Mesenchymal stem cell (in vitro differentiated cells and primary cell): ENCODE measurements at regions not wholly inside any gene's neighbourhood (a gene's known extent, or its start where the extent isn't known, plus 50 kb on each side); places are given as distances from the start of the nearest gene placed in this dataset.

Experiments
- DNase-seq: peaks from one replicate; pipeline ENCODE4 v3.0.0-alpha.2; 2013
- H2AFZ ChIP-seq: one replicate; pipeline ENCODE4 v1.6.1; 2013; ENCODE audit warnings: low read depth, mild to moderate bottlenecking, control low read depth, inconsistent platforms, low read length, moderate library complexity
- H2AK5ac ChIP-seq: 2 replicates; pipeline ENCODE4 v1.6.1; 2013; ENCODE audit warnings: low read length, moderate library complexity, mild to moderate bottlenecking, inconsistent platforms; ENCODE audit not compliant: severe bottlenecking
- H2BK120ac ChIP-seq: one replicate; pipeline ENCODE4 v1.6.1; 2013; ENCODE audit warnings: low read depth, mild to moderate bottlenecking, inconsistent platforms, low read length, moderate library complexity
- H2BK12ac ChIP-seq, 2 experiments: one replicate each; pipeline ENCODE4 v1.6.1; 2013; ENCODE audit warnings: inconsistent platforms in 2 of 2, low read length in 2 of 2, mild to moderate bottlenecking in 2 of 2, moderate library complexity in 2 of 2, control low read depth in 1 of 2
- H2BK15ac ChIP-seq: one replicate; pipeline ENCODE4 v1.6.1; 2013; ENCODE audit warnings: mild to moderate bottlenecking, low read depth, inconsistent platforms; ENCODE audit not compliant: poor library complexity, severe bottlenecking
- H2BK5ac ChIP-seq: 2 replicates; pipeline ENCODE4 v1.6.1; 2013; ENCODE audit warnings: low read depth, mild to moderate bottlenecking, low read length, control low read depth, inconsistent platforms; ENCODE audit not compliant: poor library complexity, severe bottlenecking
- H3K14ac ChIP-seq, 2 experiments: one replicate each; pipeline ENCODE4 v1.6.1; 2013; ENCODE audit warnings: inconsistent platforms in 2 of 2, low read length in 2 of 2, control low read depth in 1 of 2, mild to moderate bottlenecking in 1 of 2, moderate library complexity in 1 of 2
- H3K18ac ChIP-seq, 2 experiments: one replicate each; pipeline ENCODE4 v1.6.1; 2013; ENCODE audit warnings: inconsistent platforms in 2 of 2, low read length in 2 of 2, control low read depth in 1 of 2, low read depth in 1 of 2, mild to moderate bottlenecking in 1 of 2
- H3K23ac ChIP-seq, 2 experiments: one replicate each; pipeline ENCODE4 v1.6.1; 2013; ENCODE audit warnings: inconsistent platforms in 2 of 2, low read length in 2 of 2, mild to moderate bottlenecking in 2 of 2, moderate library complexity in 2 of 2, control low read depth in 1 of 2
- H3K27ac ChIP-seq: 2 replicates; pipeline ENCODE4 v1.5.1; 2013; ENCODE audit warnings: mild to moderate bottlenecking, moderate library complexity, low read length, control low read depth, inconsistent platforms; ENCODE audit not compliant: poor library complexity, severe bottlenecking
- H3K27me3 ChIP-seq, 2 experiments: 2 replicates each; pipeline versions ENCODE4 v1.6.1 to v1.7.0; 2013; ENCODE audit warnings: low read length in 2 of 2, mild to moderate bottlenecking in 2 of 2, moderate library complexity in 2 of 2, control low read depth in 1 of 2, inconsistent platforms in 1 of 2; ENCODE audit not compliant: control insufficient read depth in 1 of 2, insufficient read depth in 1 of 2
- H3K36me3 ChIP-seq, 2 experiments: 2 replicates each; pipeline versions ENCODE4 v1.6.1 to v1.7.0; 2013; ENCODE audit warnings: low read length in 2 of 2, control low read depth in 1 of 2, inconsistent platforms in 1 of 2, low read depth in 1 of 2, mild to moderate bottlenecking in 1 of 2; ENCODE audit not compliant: insufficient read depth in 2 of 2, control insufficient read depth in 1 of 2
- H3K4ac ChIP-seq, 2 experiments: one replicate each; pipeline ENCODE4 v1.6.1; 2013; ENCODE audit warnings: inconsistent platforms in 2 of 2, low read length in 2 of 2, mild to moderate bottlenecking in 2 of 2, moderate library complexity in 2 of 2, control low read depth in 1 of 2, low read depth in 1 of 2
- H3K4me1 ChIP-seq: 2 replicates; pipeline ENCODE4 v1.6.1; 2013; ENCODE audit warnings: low read depth, low read length, control low read depth; ENCODE audit not compliant: control insufficient read depth, insufficient read depth
- H3K4me2 ChIP-seq: 2 replicates; pipeline ENCODE4 v1.6.1; 2013; ENCODE audit warnings: low read length, mild to moderate bottlenecking, inconsistent platforms; ENCODE audit not compliant: poor library complexity, severe bottlenecking
- H3K4me3 ChIP-seq, 2 experiments: 2 replicates each; pipeline versions ENCODE4 v1.5.1 to v1.7.0; 2013; ENCODE audit warnings: low read length in 2 of 2, mild to moderate bottlenecking in 2 of 2, control low read depth in 1 of 2, low read depth in 1 of 2; ENCODE audit not compliant: insufficient read depth in 1 of 2
- H3K79me1 ChIP-seq: replicated peaks from 2 replicates; pipeline ENCODE4 v1.6.1; 2013; ENCODE audit warnings: mild to moderate bottlenecking, control low read depth, low read length, inconsistent platforms; ENCODE audit not compliant: poor library complexity, severe bottlenecking
- H3K9ac ChIP-seq: 2 replicates; pipeline ENCODE4 v1.7.0; 2013; ENCODE audit warnings: mild to moderate bottlenecking, low read length, moderate library complexity
- H3K9me3 ChIP-seq: 2 replicates; pipeline ENCODE4 v1.7.0; 2013; ENCODE audit warnings: mild to moderate bottlenecking, low read length; ENCODE audit not compliant: control insufficient read depth
- H4K8ac ChIP-seq: one replicate; pipeline ENCODE4 v1.6.1; 2013; ENCODE audit warnings: inconsistent platforms, mild to moderate bottlenecking, low read length, moderate library complexity
- H4K91ac ChIP-seq: one replicate; pipeline ENCODE4 v1.6.1; 2013; ENCODE audit warnings: mild to moderate bottlenecking, low read length, inconsistent platforms
- WGBS: methylation state at CpG from one replicate; pipeline ENCODE4 v1.1.7; 2013; ENCODE audit warnings: mixed read lengths; 5-methylcytosine and 5-hydroxymethylcytosine counted together

GRCh38 chr2:114076961-114077360 lies 187.1 kb downstream of the ACTR3 start:
- H2BK12ac ChIP-seq = no peak overlapping the region
- H3K36me3 ChIP-seq = no peaks in the 10 kb centered on the region
- no peak overlapping the region for H3K23ac ChIP-seq

GRCh38 chr2:114079366-114080004 lies 189.6 kb downstream of the ACTR3 start:
- H3K27ac ChIP-seq = no peak overlapping the region
- no peak overlapping the region for H3K14ac ChIP-seq
- H3K18ac ChIP-seq = no peak overlapping the region
- H2BK5ac ChIP-seq = no peak overlapping the region
- H2BK12ac ChIP-seq = no peak overlapping the region
- H2AK5ac ChIP-seq = no peak overlapping the region
- H3K79me1 ChIP-seq = no peaks in the 10 kb centered on the region
- no peak overlapping the region for H3K4ac ChIP-seq
- H3K27me3 ChIP-seq = peaks cover 0 to 3% of the 10 kb centered on the region in 2 experiments
- no peak overlapping the region for H4K91ac ChIP-seq
- no peak overlapping the region for H3K4me3 ChIP-seq
- no peak overlapping the region for H2BK15ac ChIP-seq
- no peak overlapping the region for H3K9ac ChIP-seq
- no peak overlapping the region for H2BK120ac ChIP-seq
- DNase-seq = no peak
- H3K9me3 ChIP-seq = no peaks in the 10 kb centered on the region
- H4K8ac ChIP-seq = no peak overlapping the region
- no peak overlapping the region for H2AFZ ChIP-seq
- no peak overlapping the region for H3K4me2 ChIP-seq
- WGBS = 92% methylated on average over 7 of the region's 10 CpGs
- no peak overlapping the region for H3K23ac ChIP-seq
- no peaks in the 10 kb centered on the region for H3K36me3 ChIP-seq
- H3K4me1 ChIP-seq = no peaks in the 10 kb centered on the region

More at GRCh38 chr2:114076961-114077360, 187.1 kb downstream of the ACTR3 start:
- H3K9me3 ChIP-seq = no peaks in the 10 kb centered on the region
- no peak for DNase-seq
- no peaks in the 10 kb centered on the region for H3K79me1 ChIP-seq
- no peak overlapping the region for H3K4me2 ChIP-seq
- peaks cover 0 to 3% of the 10 kb centered on the region in 2 experiments for H3K27me3 ChIP-seq
- WGBS = 72% methylated on average over 7 of the region's 7 CpGs
- no peak overlapping the region for H3K9ac ChIP-seq
- H3K14ac ChIP-seq = no peak overlapping the region
- no peak overlapping the region for H4K91ac ChIP-seq
- no peak overlapping the region for H4K8ac ChIP-seq
- no peak overlapping the region for H2BK5ac ChIP-seq
- H2AK5ac ChIP-seq = no peak overlapping the region
- no peak overlapping the region for H3K4me3 ChIP-seq
- no peak overlapping the region for H3K18ac ChIP-seq
- H2BK120ac ChIP-seq = no peak overlapping the region
- H3K4ac ChIP-seq = no peak overlapping the region
- H2BK15ac ChIP-seq = no peak overlapping the region
- no peak overlapping the region for H2AFZ ChIP-seq
- H3K27ac ChIP-seq = no peak overlapping the region
- H3K4me1 ChIP-seq = no peaks in the 10 kb centered on the region

- no peaks in the 10 kb centered on the region for H3K79me1 ChIP-seq
Measured at GRCh38 chr2:114082731-114083433, 193.0 kb downstream of the ACTR3 start.

GRCh38 chr2:114083717-114084387 lies 194.0 kb downstream of the ACTR3 start:
- Histone ChIP-seq H3K9ac (no peak overlapping the region), H3K4me1 (no peaks in the 10 kb centered on the region), H3K9me3 (no peaks in the 10 kb centered on the region), H3K23ac (no peak overlapping the region), H4K91ac (no peak overlapping the region), H2AFZ (no peak overlapping the region), H2BK5ac (no peak overlapping the region), H2BK120ac (no peak overlapping the region), H3K27ac (no peak overlapping the region), H3K14ac (no peak overlapping the region), H2AK5ac (no peak overlapping the region), H4K8ac (no peak overlapping the region), H3K18ac (no peak overlapping the region), H2BK15ac (no peak overlapping the region), H2BK12ac (no peak overlapping the region), H3K4me3 (no peak overlapping the region), H3K4ac (no peak overlapping the region), H3K4me2 (no peak overlapping the region), H3K79me1 (no peaks in the 10 kb centered on the region), H3K27me3 (no peaks in the 10 kb centered on the region), H3K36me3 (no peaks in the 10 kb centered on the region)
- WGBS = 41% methylated on average over 4 of the region's 6 CpGs
- no peak for DNase-seq

More at GRCh38 chr2:114082731-114083433, 193.0 kb downstream of the ACTR3 start:
- no peak overlapping the region for H3K27ac ChIP-seq
- no peak overlapping the region for H3K4ac ChIP-seq
- no peak overlapping the region for H2BK15ac ChIP-seq
- no peak overlapping the region for H2AK5ac ChIP-seq
- no peaks in the 10 kb centered on the region for H3K4me1 ChIP-seq
- H3K4me2 ChIP-seq = no peak overlapping the region
- no peak overlapping the region for H3K4me3 ChIP-seq
- no peaks in the 10 kb centered on the region for H3K36me3 ChIP-seq
- no peak overlapping the region for H4K8ac ChIP-seq
- H2BK120ac ChIP-seq = no peak overlapping the region
- H3K18ac ChIP-seq = no peak overlapping the region
- no peak overlapping the region for H2AFZ ChIP-seq
- H4K91ac ChIP-seq = no peak overlapping the region
- H2BK12ac ChIP-seq = no peak overlapping the region
- no peak overlapping the region for H3K14ac ChIP-seq
- DNase-seq = no peak
- H2BK5ac ChIP-seq = no peak overlapping the region
- H3K27me3 ChIP-seq = no peaks in the 10 kb centered on the region
- no peak overlapping the region for H3K9ac ChIP-seq
- 81% methylated on average over 5 of the region's 7 CpGs for whole genome bisulfite sequencing
- H3K23ac ChIP-seq = no peak overlapping the region
- H3K9me3 ChIP-seq = no peaks in the 10 kb centered on the region
